Esophagus muscularis mucosa (tissue), 4 donors: ENCODE measurements at regions not wholly inside any gene's neighbourhood (a gene's known extent, or its start where the extent isn't known, plus 50 kb on each side); places are given as distances from the start of the nearest gene placed in this dataset.

ENCODE experiments used
- DNase-seq: peaks from one replicate; pipeline ENCODE4 v3.0.0-alpha.2; 2017; ENCODE audit errors: extremely low spot score
- H3K27ac ChIP-seq, 4 donors: fragments of 200-600 bp; sonication (generic); replicated peaks in 1 of 4; 1 replicate in 3 of 4; 2 replicates in 1 of 4; pipeline ENCODE4 v1.5.1; 2016 to 2019; ENCODE audit warnings: mild to moderate bottlenecking in 1 of 4
- H3K27me3 ChIP-seq, 4 donors: fragments of 200-600 bp; sonication (generic); one replicate each; pipeline versions ENCODE4 v1.5.1 to v1.6.0; 2016 to 2019
- H3K36me3 ChIP-seq, 4 donors: fragments of 200-600 bp; sonication (generic); one replicate each; pipeline ENCODE4 v1.5.1; 2016 to 2019
- H3K4me1 ChIP-seq, 4 donors: fragments of 200-600 bp; sonication (generic); one replicate each; pipeline ENCODE4 v1.5.1; 2016 to 2019
- H3K4me3 ChIP-seq, 4 donors: fragments of 200-600 bp; sonication (generic); 1 replicate in 2 of 4; 2 replicates in 2 of 4; pipeline ENCODE4 v1.5.1; 2016 to 2019; ENCODE audit warnings: mild to moderate bottlenecking in 4 of 4, moderate library complexity in 1 of 4
- H3K9me3 ChIP-seq, 4 donors: fragments of 200-600 bp; sonication (generic); 1 replicate in 3 of 4; 2 replicates in 1 of 4; pipeline ENCODE4 v1.5.1; 2016 to 2019
- EP300 ChIP-seq: sonication (generic); formaldehyde crosslinking; IDR thresholded peaks from one replicate; pipeline ENCODE4 v1.6.1; 2017; ENCODE audit warnings: antibody characterized with exemption
- POLR2A ChIP-seq: fragments of 450-650 bp; IDR thresholded peaks from one replicate; pipeline ENCODE4 v1.6.1; 2017; ENCODE audit warnings: antibody characterized with exemption, moderate library complexity, mild to moderate bottlenecking, low read depth
- POLR2AphosphoS5 ChIP-seq, 2 donors: sonication (generic); formaldehyde crosslinking; IDR thresholded peaks; one replicate each; pipeline ENCODE4 v1.6.1; 2017; ENCODE audit warnings: antibody characterized with exemption in 2 of 2
- WGBS: methylation state at CpG from one replicate; pipeline ENCODE4 v1.1.5; 2018; 5-methylcytosine and 5-hydroxymethylcytosine counted together
- intact Hi-C: fragments of 100-400 bp; cut with DNase I; formaldehyde crosslinking; loops from one replicate; pipeline ENCODE4 v1.15.1; 2023
- TF ChIP-seq, protein P1 (sequence below), 3 experiments: fragments of 200-600 bp in 2 of 3; fragments of 450-650 bp in 1 of 3; sonication (generic) in 2 of 3; IDR thresholded peaks; one replicate each; pipeline ENCODE4 v1.5.1; 2017 to 2019; ENCODE audit warnings: antibody characterized with exemption in 3 of 3, mild to moderate bottlenecking in 2 of 3, moderate library complexity in 1 of 3

DNA sequence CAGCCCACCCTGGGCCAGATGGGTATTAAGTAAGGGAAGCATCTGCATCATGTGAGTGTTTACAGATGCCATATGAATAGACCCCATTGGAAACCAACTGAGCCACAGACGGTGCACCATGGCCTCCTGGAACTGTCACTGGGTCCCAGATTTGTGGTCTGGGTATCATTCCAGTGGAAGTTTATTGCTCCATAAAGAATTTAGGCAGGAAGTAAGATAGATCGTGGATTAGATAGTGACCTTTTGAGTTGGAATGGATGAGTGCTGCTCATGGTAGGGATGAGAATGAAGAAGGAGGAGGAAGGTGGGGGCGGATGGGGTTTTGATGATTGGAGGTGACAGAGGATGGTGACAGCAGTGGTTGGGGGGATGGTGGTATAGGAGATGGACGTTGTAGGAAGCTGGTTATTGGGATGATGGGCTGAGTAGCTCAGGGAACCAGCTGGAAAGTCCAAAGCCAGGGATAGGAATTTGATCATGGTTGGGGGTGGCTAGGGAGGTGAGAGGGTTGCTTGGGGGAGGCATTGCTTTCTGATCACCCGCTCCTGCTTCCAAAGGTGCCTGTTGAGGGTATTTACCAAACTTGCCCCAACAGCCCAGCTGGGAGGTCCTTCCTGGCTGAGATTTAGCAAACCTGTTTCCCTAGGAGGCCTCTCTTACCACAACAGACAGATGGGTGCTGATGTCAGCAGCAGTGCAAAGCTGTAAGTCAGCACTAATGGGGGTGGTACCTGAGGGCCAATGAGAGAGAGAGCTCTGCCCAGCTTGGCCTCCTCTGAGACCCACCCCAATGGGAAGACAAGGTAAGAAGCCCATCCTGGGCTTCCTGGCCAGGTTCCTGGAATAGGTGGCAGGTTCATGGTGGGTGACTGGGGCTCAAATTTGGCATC lies 78.0 kb downstream of the VEGFA start:
- TF ChIP-seq EP300, result no peak
- no peak for TF ChIP-seq POLR2A
- TF ChIP-seq POLR2AphosphoS5 (IDR thresholded peaks at IDR 0.05), result no peak
- TF ChIP-seq, protein P1, sequence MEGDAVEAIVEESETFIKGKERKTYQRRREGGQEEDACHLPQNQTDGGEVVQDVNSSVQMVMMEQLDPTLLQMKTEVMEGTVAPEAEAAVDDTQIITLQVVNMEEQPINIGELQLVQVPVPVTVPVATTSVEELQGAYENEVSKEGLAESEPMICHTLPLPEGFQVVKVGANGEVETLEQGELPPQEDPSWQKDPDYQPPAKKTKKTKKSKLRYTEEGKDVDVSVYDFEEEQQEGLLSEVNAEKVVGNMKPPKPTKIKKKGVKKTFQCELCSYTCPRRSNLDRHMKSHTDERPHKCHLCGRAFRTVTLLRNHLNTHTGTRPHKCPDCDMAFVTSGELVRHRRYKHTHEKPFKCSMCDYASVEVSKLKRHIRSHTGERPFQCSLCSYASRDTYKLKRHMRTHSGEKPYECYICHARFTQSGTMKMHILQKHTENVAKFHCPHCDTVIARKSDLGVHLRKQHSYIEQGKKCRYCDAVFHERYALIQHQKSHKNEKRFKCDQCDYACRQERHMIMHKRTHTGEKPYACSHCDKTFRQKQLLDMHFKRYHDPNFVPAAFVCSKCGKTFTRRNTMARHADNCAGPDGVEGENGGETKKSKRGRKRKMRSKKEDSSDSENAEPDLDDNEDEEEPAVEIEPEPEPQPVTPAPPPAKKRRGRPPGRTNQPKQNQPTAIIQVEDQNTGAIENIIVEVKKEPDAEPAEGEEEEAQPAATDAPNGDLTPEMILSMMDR (IDR thresholded peaks at IDR 0.05), result no peak
- Histone ChIP-seq H3K36me3 (no peaks in the 10 kb centered on the region), H3K27me3 (no peaks in the 10 kb centered on the region), H3K27ac (no peak overlapping the region), H3K4me1 (no peaks in the 10 kb centered on the region), H3K9me3 (no peaks in the 10 kb centered on the region), H3K4me3 (no peak overlapping the region)
- WGBS, result 76% methylated on average over 5 of the region's 5 CpGs
- intact Hi-C loops, result no loop called here
- DNase-seq, result no peak

- intact Hi-C loops, result no loop called here
- TF ChIP-seq POLR2AphosphoS5 (IDR thresholded peaks at IDR 0.05) (no peak), EP300 (no peak), POLR2A (no peak)
- TF ChIP-seq, protein P1 (IDR thresholded peaks at IDR 0.05), result no peak
- H3K27ac ChIP-seq, result no peak overlapping the region
Observed at GRCh38 chr6:43846556-43846955, 76.5 kb downstream of the VEGFA start.

DNA sequence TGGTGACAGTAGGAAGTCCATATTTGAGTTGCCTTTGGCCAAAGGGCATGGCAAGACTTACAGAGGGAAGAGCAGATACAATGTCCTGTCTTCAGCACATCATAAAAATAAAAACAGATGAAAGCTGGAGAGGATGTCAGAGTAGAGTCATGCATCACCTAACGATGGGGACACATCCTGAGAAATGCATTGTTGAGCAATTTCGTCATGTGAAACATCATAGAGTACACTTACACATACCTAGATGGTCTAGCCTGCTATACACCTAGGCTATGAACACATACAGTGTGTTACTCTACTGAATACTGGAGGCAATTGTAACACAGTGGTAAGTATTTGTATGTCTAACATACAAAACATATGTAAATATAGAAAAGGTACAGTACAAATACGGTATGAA lies 75.6 kb downstream of the VEGFA start:
- no peaks in the 10 kb centered on the region for H3K9me3 ChIP-seq
- intact Hi-C loops, result no loop called here
- WGBS, result 86% methylated on average over 3 of the region's 3 CpGs

More at GRCh38 chr6:43846556-43846955, 76.5 kb downstream of the VEGFA start:
- 89% methylated on average over 8 of the region's 8 CpGs for WGBS
- Histone ChIP-seq H3K4me3 (no peak overlapping the region), H3K27me3 (no peaks in the 10 kb centered on the region), H3K9me3 (no peaks in the 10 kb centered on the region), H3K4me1 (no peaks in the 10 kb centered on the region), H3K36me3 (no peaks in the 10 kb centered on the region)
- no peak for DNase-seq

GRCh38 chr6:43843669-43844171 lies 73.7 kb downstream of the VEGFA start:
- WGBS, result 91% methylated on average over 4 of the region's 4 CpGs
- Histone ChIP-seq H3K36me3 (no peaks in the 10 kb centered on the region), H3K4me1 (no peaks in the 10 kb centered on the region), H3K9me3 (no peaks in the 10 kb centered on the region), H3K4me3 (no peak overlapping the region), H3K27ac (no peak overlapping the region), H3K27me3 (no peaks in the 10 kb centered on the region)
- TF ChIP-seq POLR2A, result no peak
- no peak for TF ChIP-seq EP300
- TF ChIP-seq, protein P1 (IDR thresholded peaks at IDR 0.05), result no peak
- no peak for TF ChIP-seq POLR2AphosphoS5 (IDR thresholded peaks at IDR 0.05)
- DNase-seq, result no peak
- intact Hi-C loops, result no loop called here

More for the DNA sequence above, 75.6 kb downstream of the VEGFA start:
- Histone ChIP-seq H3K4me3 (no peak overlapping the region), H3K4me1 (no peaks in the 10 kb centered on the region), H3K36me3 (no peaks in the 10 kb centered on the region), H3K27ac (no peak overlapping the region), H3K27me3 (no peaks in the 10 kb centered on the region)
- no peak for TF ChIP-seq EP300
- TF ChIP-seq, protein P1 (IDR thresholded peaks at IDR 0.05), result no peak
- no peak for TF ChIP-seq POLR2AphosphoS5 (IDR thresholded peaks at IDR 0.05)
- no peak for TF ChIP-seq POLR2A
- no peak for DNase-seq
